ENCODE measurements at regions not wholly inside any gene's neighbourhood (a gene's known extent, or its start where the extent isn't known, plus 50 kb on each side); places are given as distances from the start of the nearest gene placed in this dataset.
"Not testable (repeated sequence)": the region's sequence is repeated elsewhere in the genome, so short reads cannot be mapped to it uniquely, and the experiment has no call there.

GRCh38 chr4:68720723-68721122, 50.3 kb upstream of the UGT2B15 start:
- H3K27me3 Mint-ChIP-seq, DNase-seq, ATAC-seq, H3K9me3 Mint-ChIP-seq, H3K4me1 Mint-ChIP-seq, H3K4me3 Mint-ChIP-seq, H3K27ac Mint-ChIP-seq: not testable (repeated sequence)

DNA sequence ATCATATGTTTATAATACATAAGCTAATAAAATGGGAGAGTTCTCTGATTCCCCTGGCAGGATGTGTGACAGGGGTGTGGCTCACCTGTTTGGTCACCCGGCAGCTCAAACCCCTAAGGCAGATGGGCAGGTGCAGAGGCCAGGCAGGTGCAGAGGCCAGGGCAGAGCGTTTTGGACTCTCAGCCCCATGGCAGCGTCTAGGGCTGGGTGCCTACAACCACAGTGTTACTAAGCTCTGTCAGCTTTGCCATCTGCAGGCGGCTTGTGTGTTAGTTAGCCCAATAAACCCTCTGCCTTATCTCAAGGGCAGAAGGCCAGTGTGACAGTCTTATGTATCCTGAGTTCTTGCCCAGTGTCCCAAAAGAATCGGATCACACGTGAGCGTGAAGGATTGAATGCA, 54.0 kb upstream of the UGT2B15 start:
- H3K4me1 Mint-ChIP-seq: no peaks in the 10 kb centered on the region
- ATAC-seq (peak; percentile 15), DNase-seq (no peak)
- H3K27me3 Mint-ChIP-seq: no peaks in the 10 kb centered on the region
- no peak overlapping the region for H3K27ac Mint-ChIP-seq
- H3K9me3 Mint-ChIP-seq: peaks cover 0 to 4% of the 10 kb centered on the region in 2 donors
- no peak overlapping the region for H3K4me3 Mint-ChIP-seq

- H3K9me3 Mint-ChIP-seq: peaks cover 0 to 4% of the 10 kb centered on the region in 2 donors
- H3K27ac Mint-ChIP-seq: no peak overlapping the region
- H3K4me3 Mint-ChIP-seq: no peak overlapping the region
- no peaks in the 10 kb centered on the region for H3K27me3 Mint-ChIP-seq
- no peaks in the 10 kb centered on the region for H3K4me1 Mint-ChIP-seq
- DNase-seq: no peak
- ATAC-seq: peak; percentile 28
Observed at GRCh38 chr4:68724922-68725321, 54.5 kb upstream of the UGT2B15 start.

GRCh38 chr4:68732653-68733466, 62.4 kb upstream of the UGT2B15 start:
- Mint-ChIP-seq H3K27ac (no peak overlapping the region), H3K4me3 (no peak overlapping the region), H3K27me3 (no peaks in the 10 kb centered on the region), H3K9me3 (no peaks in the 10 kb centered on the region), H3K4me1 (no peaks in the 10 kb centered on the region)
- no peak for DNase-seq
- no peak for ATAC-seq

- no peak for ATAC-seq
- Mint-ChIP-seq H3K27me3 (no peaks in the 10 kb centered on the region), H3K27ac (no peak overlapping the region), H3K4me1 (no peaks in the 10 kb centered on the region), H3K9me3 (no peaks in the 10 kb centered on the region), H3K4me3 (no peak overlapping the region)
- no peak for DNase-seq
Observed at GRCh38 chr4:68734095-68734494, 63.6 kb upstream of the UGT2B15 start.

DNA sequence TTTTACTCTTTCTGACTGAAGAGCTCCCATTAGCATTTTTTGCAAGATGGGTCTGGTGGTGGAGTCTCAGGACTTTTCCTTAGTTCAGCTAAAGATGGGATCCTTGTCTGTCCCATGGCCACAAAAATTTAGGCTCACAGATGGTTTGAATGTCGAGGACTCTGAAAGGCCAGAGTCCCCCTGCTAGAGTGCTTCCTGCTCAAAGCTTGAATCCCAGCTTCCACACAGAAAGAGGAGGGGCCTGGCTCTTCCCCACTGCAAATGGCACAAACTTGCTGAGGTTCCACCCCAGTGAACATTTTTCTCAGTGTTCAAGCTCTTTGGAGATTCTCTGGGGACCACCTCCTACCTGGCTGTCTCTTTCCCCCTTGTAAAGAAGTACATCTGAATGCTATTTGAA, 64.7 kb upstream of the UGT2B15 start:
- no peak for ATAC-seq
- H3K27ac Mint-ChIP-seq: no peak overlapping the region

DNA sequence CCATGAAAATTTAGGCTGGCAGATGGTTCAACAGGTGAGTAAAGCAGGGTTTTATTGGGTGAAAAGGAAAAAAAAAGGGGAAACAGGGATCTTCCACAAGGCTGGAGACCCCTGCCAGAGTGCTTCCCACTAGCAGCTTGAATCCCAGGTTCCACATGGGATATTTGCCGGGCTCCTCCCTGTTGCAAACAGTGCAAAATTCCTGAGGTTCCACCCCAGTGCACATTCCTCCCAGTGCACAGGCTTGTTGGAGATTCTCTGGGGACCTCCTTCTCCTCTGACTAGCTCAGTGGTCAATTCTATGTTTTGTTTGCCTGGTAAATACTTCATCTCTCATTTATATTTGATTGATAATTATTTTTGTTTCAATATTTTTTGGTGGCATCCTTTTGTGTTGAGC, 66.4 kb upstream of the UGT2B15 start:
- ATAC-seq (no peak), DNase-seq (no peak)
- Mint-ChIP-seq H3K9me3 (no peaks in the 10 kb centered on the region), H3K27me3 (no peaks in the 10 kb centered on the region), H3K27ac (no peak overlapping the region), H3K4me1 (no peaks in the 10 kb centered on the region), H3K4me3 (no peak overlapping the region)

More for the DNA sequence above, 64.7 kb upstream of the UGT2B15 start:
- DNase-seq: no peak
- Mint-ChIP-seq H3K27me3 (no peaks in the 10 kb centered on the region), H3K4me3 (no peak overlapping the region), H3K9me3 (no peaks in the 10 kb centered on the region), H3K4me1 (no peaks in the 10 kb centered on the region)

DNA sequence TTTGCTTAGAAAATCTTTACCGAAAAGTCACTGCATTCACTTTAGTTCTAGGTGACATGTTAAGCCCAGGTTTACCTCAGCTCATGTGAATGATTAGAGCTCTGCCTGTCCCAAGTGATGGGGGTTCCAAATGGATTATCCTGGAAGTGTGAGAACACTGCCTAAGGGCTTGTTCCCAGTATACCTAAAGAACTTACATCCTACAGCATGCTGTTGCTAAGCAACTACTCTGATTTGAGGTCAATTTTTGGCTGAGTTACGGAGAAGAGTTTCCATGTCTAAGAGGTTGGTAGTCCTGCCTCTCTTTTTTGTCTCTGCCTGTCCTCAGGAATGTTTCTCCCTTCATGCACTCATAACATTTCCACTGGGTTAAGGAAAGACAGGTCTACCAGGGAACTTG, 67.6 kb upstream of the UGT2B15 start:
- Mint-ChIP-seq H3K27me3 (no peaks in the 10 kb centered on the region), H3K9me3 (no peaks in the 10 kb centered on the region), H3K4me1 (no peaks in the 10 kb centered on the region), H3K27ac (no peak overlapping the region), H3K4me3 (no peak overlapping the region)
- DNase-seq (no peak), ATAC-seq (no peak)

- no peak for DNase-seq
- Mint-ChIP-seq H3K4me3 (no peak overlapping the region), H3K27me3 (no peaks in the 10 kb centered on the region), H3K4me1 (no peaks in the 10 kb centered on the region), H3K27ac (no peak overlapping the region), H3K9me3 (no peaks in the 10 kb centered on the region)
- no peak for ATAC-seq
Observed at GRCh38 chr4:68744368-68744767, 71.4 kb upstream of the UGT2B10 start.

- DNase-seq (no peak), ATAC-seq (no peak)
- Mint-ChIP-seq H3K4me3 (no peak overlapping the region), H3K4me1 (no peaks in the 10 kb centered on the region), H3K27ac (no peak overlapping the region), H3K27me3 (no peaks in the 10 kb centered on the region), H3K9me3 (peaks cover 2 to 4% of the 10 kb centered on the region in 2 donors)
Observed at GRCh38 chr4:68748181-68748991, 67.4 kb upstream of the UGT2B10 start.

GRCh38 chr4:68750555-68750954, 65.2 kb upstream of the UGT2B10 start:
- Mint-ChIP-seq H3K27me3 (no peaks in the 10 kb centered on the region), H3K9me3 (peaks cover 6 to 13% of the 10 kb centered on the region in 2 donors), H3K27ac (no peak overlapping the region), H3K4me3 (no peak overlapping the region), H3K4me1 (no peaks in the 10 kb centered on the region)
- no peak for ATAC-seq
- no peak for DNase-seq

- ATAC-seq: no peak
- DNase-seq: no peak
- Mint-ChIP-seq H3K27me3 (no peaks in the 10 kb centered on the region), H3K4me3 (no peak overlapping the region), H3K27ac (no peak overlapping the region), H3K4me1 (no peaks in the 10 kb centered on the region), H3K9me3 (peaks cover 6 to 13% of the 10 kb centered on the region in 2 donors)
Observed at GRCh38 chr4:68751138-68751537, 64.7 kb upstream of the UGT2B10 start.

DNA sequence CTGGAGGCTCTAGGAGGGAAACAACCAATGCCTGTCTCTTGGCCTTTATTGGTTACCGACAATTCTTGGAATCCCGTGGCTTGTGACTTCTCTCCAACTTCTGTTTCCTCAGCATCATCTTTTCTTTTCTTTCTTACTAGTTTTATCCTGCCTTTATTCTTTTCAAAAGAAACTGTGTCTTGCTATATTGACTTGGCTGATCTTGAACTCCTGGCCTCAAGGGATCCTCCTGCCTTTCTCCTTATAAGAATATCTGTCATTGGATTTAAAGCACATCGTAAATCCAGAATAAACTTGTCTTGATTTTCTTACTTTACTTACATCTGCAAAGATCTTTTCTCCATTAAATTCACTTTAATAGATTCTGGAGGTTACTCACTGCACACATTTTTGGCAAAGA, 49.9 kb upstream of the UGT2B10 start:
- Mint-ChIP-seq H3K9me3 (peaks cover under 1 to 13% of the 10 kb centered on the region in 2 donors), H3K4me3 (no peak overlapping the region)

More for the DNA sequence above, 49.9 kb upstream of the UGT2B10 start:
- DNase-seq: no peak
- no peak for ATAC-seq
- H3K4me1 Mint-ChIP-seq: no peaks in the 10 kb centered on the region
- peaks cover 6% of the 10 kb centered on the region for H3K27me3 Mint-ChIP-seq
- no peak overlapping the region for H3K27ac Mint-ChIP-seq
